ENCODE measurements at regions not wholly inside any gene's neighbourhood (a gene's known extent, or its start where the extent isn't known, plus 50 kb on each side); places are given as distances from the start of the nearest gene placed in this dataset.

GRCh38 chr1:4928186-4928585 is 273.8 kb downstream of the AJAP1 start:
- TF ChIP-seq ZNF416 (CRISPR knock-in tag; IDR thresholded peaks at IDR 0.05): no peak
- TF ChIP-seq ATF6 (CRISPR knock-in tag; IDR thresholded peaks at IDR 0.05): no peak
- no peak for TF ChIP-seq AFF4 (CRISPR knock-in tag; IDR thresholded peaks at IDR 0.05; ENCODE audit: borderline replicate concordance)
- no peak for TF ChIP-seq CTCF (IDR thresholded peaks at IDR 0.05)

Data from WTC11 (cell line).